NCI-H446 treated with DMSO at 0.1 percent for 48 hours (cell line): ENCODE measurements at regions not wholly inside any gene's neighbourhood (a gene's known extent, or its start where the extent isn't known, plus 50 kb on each side); places are given as distances from the start of the nearest gene placed in this dataset.
A peak's percentile ranks its signal among the peaks of the same experiment; 100 is the strongest.

Source experiments
- DNase-seq: peaks from one replicate; lab custom pipeline; 2025; lab: John Stamatoyannopoulos, UW

DNA sequence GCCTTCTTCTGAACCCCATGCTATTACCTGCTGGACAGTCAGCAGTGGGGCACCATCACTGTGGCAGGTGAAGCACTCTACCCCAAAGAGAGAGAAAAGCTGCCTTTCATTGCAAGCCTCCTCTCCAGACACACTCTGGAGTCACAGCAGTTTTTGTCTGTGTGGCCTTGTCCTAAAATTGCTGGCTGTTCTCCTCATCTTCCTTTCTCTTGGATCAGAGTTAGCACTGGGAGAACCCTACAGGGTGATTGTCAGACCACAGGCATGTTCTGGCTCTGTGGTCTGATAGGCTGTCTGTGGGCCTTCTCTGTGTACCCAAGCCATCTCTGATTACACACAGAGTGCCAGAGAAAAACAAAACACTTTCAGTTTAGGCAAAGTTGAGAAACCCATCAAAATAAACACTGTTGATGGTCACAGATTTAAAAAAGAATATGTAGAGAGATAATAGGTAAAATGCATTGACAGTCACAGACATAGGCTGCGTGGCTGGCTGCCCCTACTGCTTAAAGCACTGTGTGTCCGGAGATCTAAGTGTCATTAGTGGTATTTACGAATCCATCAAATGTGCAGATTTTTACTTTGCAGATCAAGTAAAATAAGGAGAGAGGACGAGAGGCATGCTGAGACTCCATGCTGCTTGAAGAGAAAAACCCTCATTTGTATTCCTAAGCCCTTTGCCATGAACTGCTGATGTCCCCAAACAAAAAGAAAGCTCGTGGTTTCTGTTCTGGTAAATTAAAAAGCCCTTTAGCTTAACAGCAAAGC is 689.9 kb downstream of the TUSC7 start:
- DNase-seq, result no peak

DNA sequence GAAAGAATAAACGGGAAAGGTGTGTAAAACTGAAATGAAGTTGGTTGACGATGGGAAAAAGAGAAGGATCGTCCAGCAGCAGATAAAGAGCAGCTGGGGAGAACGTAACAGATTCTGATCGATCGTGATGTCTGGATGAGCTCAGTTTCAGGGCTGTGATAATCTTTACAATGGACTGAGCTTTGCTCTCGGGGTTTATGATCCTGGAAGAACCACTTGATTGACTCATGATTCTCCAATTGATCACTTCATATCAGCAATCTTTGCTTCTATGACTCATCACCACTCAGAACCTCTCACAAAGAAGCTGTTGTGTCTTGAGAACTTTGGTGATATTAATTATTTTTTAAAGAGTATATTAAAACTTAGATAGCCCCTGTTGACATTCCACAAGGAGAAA is 690.7 kb downstream of the TUSC7 start:
- DNase-seq, result no peak

DNA sequence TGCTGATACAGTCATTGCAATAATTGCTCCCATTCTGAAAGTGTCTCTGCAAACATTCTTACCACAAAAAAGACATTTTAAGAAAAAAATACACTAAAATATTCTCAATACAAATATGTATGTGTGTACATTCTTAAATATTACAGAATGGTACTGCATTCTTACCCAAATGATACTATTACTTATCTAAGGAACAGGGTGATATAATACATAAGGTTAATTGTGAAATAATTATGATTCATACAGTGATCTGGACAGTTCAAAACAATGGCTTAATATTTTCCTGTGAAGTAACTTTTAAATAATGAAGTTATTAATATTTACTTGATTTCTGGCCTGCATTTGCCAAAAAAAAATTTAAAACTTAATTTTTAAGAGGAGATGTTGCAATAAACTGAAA is 694.6 kb downstream of the TUSC7 start:
- DNase-seq, result no peak

DNA sequence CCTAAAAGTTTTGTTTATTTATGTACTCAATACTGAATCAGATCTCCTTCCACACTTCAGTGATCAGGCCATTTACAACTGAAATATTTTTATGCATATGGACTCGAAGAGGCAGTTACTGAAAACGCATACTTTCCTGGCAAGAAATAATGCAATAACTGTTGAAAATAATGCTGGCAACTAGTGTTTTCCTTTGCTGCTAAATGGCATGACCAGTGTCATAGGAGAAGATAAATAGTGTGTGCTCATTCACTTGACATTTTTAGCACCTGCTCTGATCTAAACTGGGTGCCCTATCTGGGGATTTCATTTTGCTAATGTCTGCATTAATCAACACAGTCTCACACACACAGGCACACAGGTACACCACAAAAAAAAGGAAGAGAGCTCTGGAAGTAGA is 695.2 kb downstream of the TUSC7 start:
- DNase-seq, result no peak

DNA sequence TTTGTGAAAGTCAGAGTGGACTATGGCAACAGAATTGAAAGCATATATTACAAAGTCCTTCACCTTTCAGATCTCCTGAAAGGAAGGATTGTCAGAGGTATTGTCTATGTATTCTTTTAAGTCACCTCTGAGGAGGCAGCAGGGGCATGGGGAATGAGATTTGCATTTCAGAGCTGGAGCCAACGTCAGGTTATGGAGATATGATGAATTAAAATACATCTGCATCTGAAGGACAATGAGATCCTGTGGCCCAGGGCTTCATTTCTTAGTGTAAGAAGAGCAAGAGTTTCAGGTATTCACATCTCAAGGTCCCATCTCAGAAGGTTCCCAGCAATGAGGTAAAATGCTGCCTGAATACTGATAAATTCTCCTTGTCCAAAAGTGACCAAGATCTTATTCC is 695.8 kb downstream of the TUSC7 start:
- no peak for DNase-seq

DNA sequence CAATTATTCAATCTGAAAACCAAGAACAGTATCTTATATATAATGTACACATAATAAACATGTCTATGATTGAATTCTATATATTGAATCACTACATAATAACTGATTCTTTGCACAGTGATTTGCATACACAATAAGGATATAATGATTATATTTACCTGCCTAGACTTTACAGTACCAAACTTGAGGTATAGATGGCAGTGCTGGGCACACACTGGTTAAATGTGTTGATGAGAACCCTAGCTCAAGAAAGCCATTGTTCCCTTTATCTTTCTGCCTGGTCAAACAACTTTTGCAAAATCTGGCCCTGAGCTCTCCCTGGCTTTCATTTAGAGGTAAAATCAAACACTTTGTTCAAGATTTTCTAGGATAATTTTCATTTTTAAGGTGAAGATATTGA is 697.7 kb downstream of the TUSC7 start:
- no peak for DNase-seq

DNA sequence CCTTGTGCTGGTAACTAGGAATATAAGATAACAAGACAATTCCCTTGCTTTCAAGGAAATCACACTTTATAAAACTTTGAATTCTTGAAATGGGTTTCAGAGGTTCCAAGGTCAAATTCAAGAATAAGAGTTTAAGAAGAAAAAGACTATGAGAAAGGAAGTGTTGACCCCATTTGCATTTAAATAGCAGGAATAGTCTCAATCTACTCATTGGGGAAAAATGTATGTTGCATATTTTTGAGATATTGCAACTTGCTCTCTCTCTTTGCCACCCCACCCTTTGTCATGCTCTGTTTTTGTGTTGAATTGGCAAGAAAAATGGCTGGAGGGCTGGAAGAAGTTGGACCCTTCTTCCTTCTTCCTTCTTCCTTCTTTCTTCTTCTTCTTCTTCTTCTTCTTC is 699.2 kb downstream of the TUSC7 start:
- DNase-seq, result no peak

DNA sequence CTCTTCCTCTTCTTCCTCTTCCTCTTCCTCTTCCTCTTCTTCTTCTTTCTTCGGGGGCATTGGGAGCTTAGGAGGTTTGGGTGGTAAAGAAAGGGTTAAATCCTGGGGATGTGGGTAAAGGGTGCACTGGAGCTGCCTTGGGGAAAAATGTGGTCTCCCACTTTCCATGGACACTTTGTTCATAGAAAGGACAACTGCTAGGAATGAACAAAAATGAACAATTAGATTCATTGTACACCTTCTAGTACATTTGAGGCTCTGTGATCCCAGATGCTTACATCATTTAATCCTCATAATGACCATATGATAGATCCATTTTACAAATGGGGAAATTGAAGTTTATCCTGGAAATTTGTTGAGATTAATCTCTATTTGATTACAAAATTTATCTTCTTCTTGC is 699.7 kb downstream of the TUSC7 start:
- no peak for DNase-seq

DNA sequence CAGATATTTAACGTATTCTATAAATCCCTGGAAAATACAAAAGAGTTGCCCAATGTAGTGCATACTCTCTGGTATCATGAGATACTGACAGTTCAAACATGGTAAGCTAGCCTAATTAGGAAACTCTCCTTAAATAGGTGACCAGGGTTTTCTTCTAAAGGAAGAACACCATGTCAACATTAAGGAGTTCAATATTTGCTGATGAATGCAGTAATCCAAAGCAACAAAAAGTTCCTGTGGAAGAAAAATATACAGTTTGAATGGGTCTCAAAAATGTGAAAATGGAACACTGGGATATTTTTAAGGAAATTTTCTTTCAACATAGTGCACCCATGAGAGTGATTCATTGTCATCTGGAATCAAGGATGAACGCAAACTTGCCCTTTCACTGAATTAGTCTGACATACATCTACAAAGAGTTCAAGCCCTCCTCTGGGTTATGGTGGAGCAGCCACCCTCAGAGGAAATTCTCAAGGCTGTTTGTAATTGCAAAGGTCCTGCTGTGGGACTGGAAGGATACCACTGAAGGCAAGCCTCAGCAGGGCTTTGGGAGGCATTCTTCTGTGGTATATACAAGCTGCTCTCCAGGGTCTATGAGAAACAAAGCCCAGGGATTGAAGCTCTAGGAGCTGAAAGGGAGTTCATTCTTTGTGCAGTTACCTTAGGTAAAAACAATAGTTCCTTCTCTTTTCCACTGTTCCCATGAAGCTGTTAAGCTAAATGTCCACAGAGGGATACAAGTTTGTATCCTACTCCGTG is 700.3 kb downstream of the TUSC7 start:
- no peak for DNase-seq

DNA sequence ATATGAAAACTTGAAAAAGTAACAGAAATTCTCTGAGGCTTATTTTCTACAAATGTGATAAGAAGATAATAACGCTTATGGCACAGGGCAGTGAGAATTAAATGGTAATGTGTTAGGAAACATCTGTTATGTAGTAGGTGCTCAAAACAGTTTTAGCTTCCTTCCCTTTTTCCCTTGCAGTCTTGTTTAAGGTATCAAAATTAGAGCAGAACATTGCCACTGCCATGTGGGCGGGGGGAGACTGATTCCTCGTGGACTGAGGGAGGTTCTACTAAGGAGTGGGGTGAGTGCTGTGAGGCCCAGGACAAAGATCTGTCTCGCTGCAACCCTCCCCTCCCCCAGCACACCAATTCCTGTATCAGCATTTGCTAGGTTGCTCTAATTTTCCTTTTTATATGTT is 702.4 kb downstream of the TUSC7 start:
- no peak for DNase-seq

DNA sequence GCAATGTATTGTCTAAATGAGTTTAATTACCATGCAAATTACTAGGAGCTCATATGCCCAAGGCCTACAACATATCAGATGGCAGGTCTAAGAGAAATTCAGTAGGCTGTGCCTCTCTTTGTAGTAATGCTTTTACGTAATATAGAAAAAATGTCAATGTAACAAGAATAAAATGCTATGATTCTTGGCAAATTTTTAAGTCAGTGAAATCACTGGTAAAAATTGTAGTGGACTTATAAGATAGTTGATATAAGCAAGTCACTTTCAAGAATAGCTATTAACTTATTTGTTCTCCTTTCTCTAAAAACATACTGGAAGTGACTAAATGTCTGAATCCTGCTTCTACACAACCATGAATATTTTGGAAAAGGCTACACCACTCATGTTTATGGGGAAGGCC is 707.8 kb downstream of the TUSC7 start:
- no peak for DNase-seq

DNA sequence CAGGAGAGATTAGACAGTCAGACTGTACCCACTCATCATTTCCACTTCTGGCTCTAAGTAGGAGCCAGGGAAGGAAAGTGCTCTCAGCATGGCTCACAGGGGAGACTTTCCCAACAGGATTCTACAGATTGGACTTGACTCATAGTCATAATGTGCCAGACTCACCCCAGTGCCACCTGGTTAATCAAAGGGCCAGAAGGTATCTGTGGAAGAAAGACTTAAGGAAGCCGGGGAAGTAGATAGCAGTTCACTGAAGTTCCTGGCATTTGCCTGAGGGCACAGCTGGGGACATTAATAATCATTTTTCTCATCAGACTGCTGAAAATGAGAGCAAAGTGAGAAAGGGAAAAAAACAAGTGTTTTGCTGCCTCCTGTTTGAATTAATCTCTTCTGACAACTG is 717.5 kb downstream of the TUSC7 start:
- DNase-seq, result peak; percentile 69

DNA sequence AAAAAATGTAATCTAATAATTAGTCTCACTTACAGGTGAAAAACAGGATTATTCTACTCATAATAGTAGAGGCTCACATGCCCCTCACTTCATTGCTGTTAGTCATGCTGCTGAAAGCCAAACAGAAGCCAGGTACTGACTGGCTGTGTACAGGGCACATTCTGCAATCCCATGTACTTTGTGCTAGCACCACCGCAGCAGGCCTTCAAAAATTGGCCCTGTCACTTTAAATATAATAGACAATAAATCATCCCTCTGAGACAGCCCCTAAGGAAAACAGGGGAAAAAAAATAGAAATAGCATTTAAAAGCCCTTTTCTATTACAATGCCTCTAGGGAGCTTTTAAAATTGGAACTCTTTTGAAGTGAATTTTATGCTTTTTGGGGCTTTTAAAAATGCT is 723.8 kb downstream of the TUSC7 start:
- no peak for DNase-seq

DNA sequence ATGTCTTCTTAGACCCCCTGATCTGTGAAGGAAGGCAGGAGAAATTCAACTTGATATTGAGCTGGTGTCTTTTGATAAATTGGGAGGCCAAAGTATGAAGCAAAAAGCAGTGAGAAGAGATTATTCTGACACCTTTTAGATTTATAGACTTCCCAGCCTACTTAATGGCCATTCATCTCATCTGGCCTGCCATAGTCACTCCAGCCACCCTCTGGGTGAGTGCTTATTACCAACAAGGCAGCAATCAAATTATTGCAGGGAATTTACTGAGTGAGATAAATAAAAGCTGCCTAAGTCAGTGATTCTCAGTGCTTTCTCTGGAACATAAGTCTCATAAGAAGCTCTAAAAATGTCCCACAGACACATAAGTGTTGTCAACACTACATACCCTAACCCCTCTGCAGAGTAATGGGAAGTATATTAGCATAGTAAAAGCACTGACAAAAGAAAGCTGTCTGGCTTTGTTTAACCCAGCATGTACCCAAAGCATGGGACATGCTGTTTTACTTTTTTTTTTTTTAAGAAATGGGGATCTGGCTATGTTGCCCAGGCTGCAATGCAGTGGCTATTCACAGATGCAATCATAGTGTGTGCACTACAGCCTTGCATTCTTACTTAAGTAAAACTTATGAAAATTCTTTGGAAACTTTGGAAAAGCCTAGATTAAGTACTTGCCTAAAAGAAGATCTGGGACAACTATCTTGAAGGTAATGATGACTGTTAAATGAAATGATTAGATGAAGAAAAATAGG is 725.3 kb downstream of the TUSC7 start:
- DNase-seq, result no peak

DNA sequence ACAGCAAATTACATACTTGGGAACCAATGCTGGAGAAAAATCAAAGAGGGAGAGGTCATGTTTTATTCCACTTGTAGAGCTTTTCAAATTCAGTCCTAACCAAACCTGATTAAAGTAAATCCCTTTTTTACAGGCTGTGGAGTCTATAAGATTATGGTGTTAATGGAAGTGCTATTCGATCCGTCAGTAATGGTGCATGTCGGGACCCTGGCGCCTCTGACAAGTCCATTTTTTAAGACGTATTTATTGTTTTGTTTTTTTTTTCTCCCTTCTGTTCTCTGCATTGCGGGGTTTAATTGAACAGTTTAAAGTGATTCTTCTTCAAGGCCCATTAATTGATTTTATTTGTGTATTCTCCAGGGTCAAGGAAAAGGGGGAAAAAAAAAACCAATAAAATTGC is 725.9 kb downstream of the TUSC7 start:
- no peak for DNase-seq

DNA sequence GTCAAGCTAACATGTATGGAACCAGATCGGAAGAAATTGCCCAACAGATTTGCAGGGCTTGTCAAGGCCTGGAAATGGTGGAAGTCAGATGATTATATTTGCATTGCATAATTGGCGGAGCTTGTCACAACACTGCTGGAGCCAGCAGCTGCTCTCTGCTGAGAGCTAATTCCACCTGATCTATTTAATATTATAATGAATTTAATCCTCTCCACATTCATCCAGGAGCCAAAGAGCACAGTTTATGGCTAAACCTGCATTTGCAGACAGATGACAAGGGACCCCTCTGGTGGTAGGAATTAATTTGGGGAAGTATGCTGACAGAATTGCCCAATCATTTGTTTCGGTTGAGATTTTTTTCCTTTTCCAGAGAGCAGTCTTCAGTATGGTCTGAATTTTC is 730.2 kb downstream of the TUSC7 start:
- DNase-seq, result peak; percentile 74

DNA sequence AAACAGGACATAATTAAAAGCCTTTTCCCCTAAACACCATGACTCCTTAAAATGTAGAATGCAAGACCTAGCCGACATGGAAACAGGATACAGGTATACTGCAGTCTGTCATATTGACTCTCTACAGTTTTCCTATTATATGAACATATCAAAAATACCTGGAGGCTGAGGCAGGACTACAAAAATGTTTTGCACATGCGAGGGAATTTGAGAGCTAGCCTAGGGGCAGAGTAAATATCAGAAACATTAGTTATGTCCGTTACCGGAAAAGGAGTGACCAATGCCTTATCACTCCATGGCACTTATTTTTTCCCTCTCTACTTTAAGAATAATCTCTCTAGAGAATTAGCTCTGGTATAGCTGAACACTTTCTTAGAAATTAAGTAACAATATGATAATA is 732.3 kb downstream of the TUSC7 start:
- DNase-seq, result no peak

DNA sequence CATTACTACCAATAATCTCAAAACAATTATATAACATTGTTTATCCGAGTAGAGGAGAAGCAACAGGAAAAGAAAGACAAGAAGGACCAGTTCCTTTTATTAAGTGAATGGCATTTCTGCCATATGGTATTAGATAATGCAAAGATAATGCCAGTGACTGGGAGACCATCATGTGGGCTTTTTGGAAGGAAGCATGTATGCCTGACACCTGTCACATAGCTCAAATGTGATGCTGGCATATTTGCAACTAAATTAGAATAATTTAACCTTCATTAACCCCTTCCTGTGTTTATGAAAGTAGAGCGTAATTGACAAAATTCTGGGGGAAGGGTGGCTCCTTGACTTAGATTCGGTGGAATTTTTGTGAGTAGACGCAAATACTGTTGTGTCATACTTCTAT is 733.0 kb downstream of the TUSC7 start:
- DNase-seq, result no peak

DNA sequence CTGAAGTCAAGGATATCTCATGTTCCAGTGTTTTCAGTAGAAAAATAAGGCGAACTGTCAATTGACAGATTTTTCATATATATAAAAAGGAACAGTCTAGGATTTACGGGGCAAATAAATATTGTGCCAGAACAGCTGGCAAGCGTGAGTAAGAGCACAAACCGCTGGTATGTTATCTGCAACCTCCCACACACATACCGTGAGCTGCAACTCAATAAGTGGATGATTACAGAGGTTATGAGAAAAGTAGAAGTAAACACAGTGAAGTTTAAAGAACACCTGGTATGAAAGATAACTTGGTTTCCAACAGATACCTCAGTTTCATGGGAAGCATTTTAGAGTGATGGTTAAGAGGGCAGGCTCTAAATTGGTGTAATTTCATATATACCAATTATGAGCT is 733.4 kb downstream of the TUSC7 start:
- no peak for DNase-seq

DNA sequence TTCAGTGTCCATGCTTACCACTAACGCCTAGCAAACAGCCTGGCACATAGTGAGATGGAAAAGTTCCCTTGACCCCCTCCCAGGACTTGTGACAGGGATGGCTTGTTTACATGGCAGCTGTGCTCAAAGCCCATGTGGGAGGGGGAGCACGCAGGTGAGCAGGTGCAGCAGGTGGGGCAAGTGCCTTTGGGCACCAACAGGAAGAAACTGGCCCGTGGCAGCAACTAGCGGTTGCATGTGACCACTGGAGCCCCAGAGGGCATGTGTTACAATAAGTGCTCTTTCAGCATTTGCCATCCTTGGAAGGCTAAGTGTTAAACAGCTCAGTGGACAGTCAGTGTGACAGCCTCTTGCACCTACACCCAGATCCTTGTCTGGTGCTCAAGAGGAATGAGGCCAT is 734.6 kb downstream of the TUSC7 start:
- no peak for DNase-seq

DNA sequence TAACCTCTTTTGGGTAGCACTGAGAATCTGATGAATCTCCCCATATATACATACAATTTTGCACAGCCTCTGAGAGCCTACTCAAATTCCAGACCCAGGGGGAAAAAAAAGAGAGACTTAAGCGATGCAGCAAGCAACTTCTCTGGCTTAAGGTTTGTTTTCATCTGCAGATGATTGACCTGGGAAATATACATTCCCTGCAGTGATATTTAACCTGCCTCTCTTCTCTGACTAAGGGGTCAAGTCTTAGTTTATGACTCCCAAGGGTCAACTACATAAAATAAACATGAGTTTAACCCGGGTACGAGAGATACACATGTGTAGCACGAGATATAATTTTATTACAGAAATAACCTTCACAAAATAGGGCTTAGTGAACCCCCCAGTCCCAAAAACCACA is 737.8 kb downstream of the TUSC7 start:
- DNase-seq, result no peak

DNA sequence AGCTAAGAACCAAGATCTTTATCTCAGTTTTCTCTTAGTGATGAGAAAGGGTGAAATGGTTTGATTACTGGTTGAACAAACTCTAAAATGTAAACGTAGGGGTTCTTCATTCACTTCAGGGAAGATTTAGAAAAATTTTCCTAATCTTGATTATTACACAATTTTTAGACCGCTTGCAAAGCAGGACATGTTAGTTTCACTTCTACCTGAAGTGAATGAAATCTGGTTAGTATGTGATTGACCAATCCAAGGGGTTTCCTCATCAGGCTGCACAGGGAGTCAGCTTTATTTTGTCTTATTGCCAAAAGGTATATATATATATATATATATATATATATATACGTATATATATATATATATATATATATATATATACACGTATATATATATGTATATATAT is 740.4 kb downstream of the TUSC7 start:
- no peak for DNase-seq

DNA sequence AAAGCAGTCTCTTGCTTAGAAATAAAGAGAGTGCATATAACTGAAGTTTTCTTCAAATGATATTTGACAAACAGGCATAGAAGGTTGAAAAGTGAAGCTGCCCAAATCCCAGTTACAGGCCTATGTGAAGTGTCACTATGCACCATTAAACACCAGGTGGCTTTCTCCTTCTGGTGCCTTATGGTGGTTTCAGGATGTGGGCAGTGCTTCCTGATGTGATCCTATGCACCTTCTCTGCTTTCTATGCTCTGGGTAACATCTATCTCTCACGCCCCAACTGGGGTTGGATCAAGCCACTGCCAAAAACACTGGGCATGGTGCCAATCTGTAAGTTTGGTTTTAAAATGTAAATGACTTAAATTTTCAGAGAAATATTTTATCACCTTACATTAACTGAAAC is 744.7 kb downstream of the TUSC7 start:
- peak; percentile 23 for DNase-seq
